Stimulated activated effector memory CD8-positive, alpha-beta T cell treated with anti-CD3 and anti-CD28 coated beads, Interleukin-12 subunit alpha, Interleukin-12 subunit beta, amount 100 ng/mL, for 72 hours (primary cell): ENCODE measurements at regions not wholly inside any gene's neighbourhood (a gene's known extent, or its start where the extent isn't known, plus 50 kb on each side); places are given as distances from the start of the nearest gene placed in this dataset.
"Not testable (repeated sequence)": the region's sequence is repeated elsewhere in the genome, so short reads cannot be mapped to it uniquely, and the experiment has no call there.

ENCODE experiments used
- ATAC-seq: fragments of 150-1000 bp; cut with Tn5 transposase; 2 replicates; pipeline ENCODE4 v1.10.0; 2021
- DNase-seq, 2 donors: peaks; one replicate each; pipeline ENCODE4 v3.0.0; 2021 to 2022; ENCODE audit warnings: low spot score in 2 of 2
- H3K27ac Mint-ChIP-seq: one replicate; pipeline ENCODE4 v1.8.0; 2022; ENCODE audit warnings: mild to moderate bottlenecking, mixed read lengths
- H3K36me3 Mint-ChIP-seq: one replicate; pipeline ENCODE4 v1.8.0; 2022; ENCODE audit warnings: mild to moderate bottlenecking, mixed read lengths
- H3K4me1 Mint-ChIP-seq: one replicate; pipeline ENCODE4 v1.8.0; 2022; ENCODE audit warnings: mixed read lengths
- H3K4me3 Mint-ChIP-seq: one replicate; pipeline ENCODE4 v1.8.0; 2022; ENCODE audit warnings: mild to moderate bottlenecking, mixed read lengths
- H3K9me3 Mint-ChIP-seq: one replicate; pipeline ENCODE4 v1.8.0; 2022; ENCODE audit warnings: mixed read lengths

GRCh38 chr2:126238251-126238650 lies 417.7 kb upstream of the GYPC start:
- Mint-ChIP-seq H3K4me1 (no peaks in the 10 kb centered on the region), H3K4me3 (no peak overlapping the region), H3K27ac (no peak overlapping the region), H3K36me3 (no peaks in the 10 kb centered on the region), H3K9me3 (no peaks in the 10 kb centered on the region)
- no peak for DNase-seq
- no peak for ATAC-seq

DNA sequence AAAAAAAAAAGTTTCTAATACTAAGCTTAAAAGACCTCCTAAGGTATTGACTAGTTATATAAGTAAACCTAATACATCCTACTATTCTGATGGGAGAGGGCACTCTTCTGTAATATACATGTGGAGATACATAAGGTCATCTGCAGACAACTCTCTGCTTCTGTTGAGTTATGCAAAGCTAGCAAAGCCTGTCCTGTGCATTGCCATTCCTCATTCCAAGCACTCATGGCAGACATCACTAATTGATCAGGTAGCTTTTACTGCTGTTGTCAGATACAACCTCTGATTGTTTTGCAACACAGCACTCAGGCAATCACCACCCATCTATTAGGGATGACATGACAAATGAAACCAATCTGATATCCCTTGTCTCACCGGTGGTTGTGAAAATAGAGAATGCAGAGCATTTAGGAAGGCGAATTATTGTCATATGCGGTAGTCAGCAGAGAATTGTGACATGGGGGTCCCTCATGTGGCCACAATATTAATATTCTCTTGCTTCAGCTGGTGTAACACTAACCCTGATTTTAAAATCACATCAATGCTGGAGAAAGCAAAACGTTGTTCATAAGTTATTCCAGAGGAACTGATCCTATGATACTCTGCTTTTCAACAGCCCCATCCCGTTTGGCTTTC lies 416.5 kb upstream of the GYPC start:
- Mint-ChIP-seq H3K4me1 (no peaks in the 10 kb centered on the region), H3K36me3 (no peaks in the 10 kb centered on the region), H3K9me3 (no peaks in the 10 kb centered on the region), H3K27ac (no peak overlapping the region), H3K4me3 (no peak overlapping the region)
- no peak for ATAC-seq
- no peak for DNase-seq

DNA sequence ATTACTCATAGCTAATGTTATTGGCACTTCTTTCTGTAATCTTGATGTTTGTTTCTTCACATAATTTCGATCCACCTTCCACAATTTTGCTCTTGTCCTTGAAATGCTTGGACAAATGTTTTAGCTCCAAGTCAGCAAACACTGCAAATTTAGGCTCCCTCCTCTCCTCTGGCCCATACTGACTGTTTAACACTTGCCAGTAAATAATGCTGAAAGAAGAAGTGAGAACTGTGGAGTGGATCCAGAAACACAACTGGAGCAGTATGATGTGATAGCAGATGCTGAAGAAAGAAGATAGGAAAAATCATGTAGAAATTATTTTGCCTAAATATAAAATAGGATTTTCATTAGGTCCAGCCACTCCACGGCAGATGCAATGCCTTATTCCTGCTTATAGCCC lies 415.0 kb upstream of the GYPC start:
- ATAC-seq (no peak), DNase-seq (no peak)
- Mint-ChIP-seq H3K27ac (no peak overlapping the region), H3K4me3 (no peak overlapping the region), H3K36me3 (no peaks in the 10 kb centered on the region), H3K4me1 (no peaks in the 10 kb centered on the region), H3K9me3 (no peaks in the 10 kb centered on the region)

DNA sequence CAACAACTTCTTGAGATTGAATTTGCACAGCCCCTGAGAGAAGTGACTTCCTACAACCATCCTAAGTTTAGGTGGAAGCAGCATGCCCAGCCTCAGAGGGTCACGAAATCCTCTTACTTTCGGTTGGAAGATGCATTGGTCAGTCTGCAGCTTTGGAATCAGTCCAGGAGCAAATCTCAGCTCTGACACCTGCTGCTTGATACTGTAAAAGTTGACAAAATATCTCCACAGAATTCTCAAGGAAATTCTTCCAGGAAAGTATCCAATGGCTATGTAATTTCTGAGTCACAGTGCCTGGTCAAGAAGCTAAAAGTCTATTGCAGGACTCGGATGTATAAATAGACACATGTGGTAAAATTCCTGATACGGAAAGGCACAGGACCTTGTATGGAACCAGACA lies 414.5 kb upstream of the GYPC start:
- Mint-ChIP-seq H3K9me3 (no peaks in the 10 kb centered on the region), H3K27ac (no peak overlapping the region), H3K4me1 (no peaks in the 10 kb centered on the region), H3K36me3 (no peaks in the 10 kb centered on the region), H3K4me3 (no peak overlapping the region)
- ATAC-seq (no peak), DNase-seq (no peak)

GRCh38 chr2:126244937-126245336 lies 411.0 kb upstream of the GYPC start:
- DNase-seq (peak in 1 of 2 donors; percentile 3), ATAC-seq (peak; percentile 34)
- Mint-ChIP-seq H3K4me3 (no peak overlapping the region), H3K36me3 (no peaks in the 10 kb centered on the region), H3K4me1 (no peaks in the 10 kb centered on the region), H3K9me3 (no peaks in the 10 kb centered on the region), H3K27ac (no peak overlapping the region)

- Mint-ChIP-seq H3K4me3 (no peak overlapping the region), H3K36me3 (no peaks in the 10 kb centered on the region), H3K27ac (no peak overlapping the region), H3K4me1 (no peaks in the 10 kb centered on the region), H3K9me3 (peaks cover 4% of the 10 kb centered on the region)
- no peak for ATAC-seq
- DNase-seq = no peak
Measured at GRCh38 chr2:126253669-126254068, 402.3 kb upstream of the GYPC start.

GRCh38 chr2:126264625-126265024 lies 391.3 kb upstream of the GYPC start:
- H3K9me3 Mint-ChIP-seq = no peaks in the 10 kb centered on the region
- H3K36me3 Mint-ChIP-seq = no peaks in the 10 kb centered on the region
- no peak overlapping the region for H3K27ac Mint-ChIP-seq
- ATAC-seq (no peak), DNase-seq (no peak)
- H3K4me3 Mint-ChIP-seq = no peak overlapping the region
- no peaks in the 10 kb centered on the region for H3K4me1 Mint-ChIP-seq

DNA sequence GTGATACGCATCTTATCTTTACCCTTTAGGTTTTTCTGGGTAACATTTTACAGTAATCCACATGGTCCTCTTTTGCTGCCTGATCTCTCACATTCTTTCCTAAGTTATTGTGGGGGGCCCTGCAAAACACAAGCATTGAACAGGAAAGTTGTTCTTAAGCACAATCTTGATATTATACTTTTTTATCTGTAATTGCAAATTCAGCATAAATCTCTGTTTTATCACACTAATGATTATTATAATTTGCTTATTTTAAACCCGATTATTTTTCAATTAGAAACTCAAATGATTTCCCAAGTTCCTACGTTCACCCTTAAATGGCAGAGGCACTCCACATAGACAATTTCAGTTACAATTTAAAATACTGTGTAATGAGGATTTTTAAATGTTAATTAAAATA lies 386.0 kb upstream of the GYPC start:
- DNase-seq (no peak), ATAC-seq (no peak)
- H3K4me1 Mint-ChIP-seq = no peaks in the 10 kb centered on the region
- H3K9me3 Mint-ChIP-seq = no peaks in the 10 kb centered on the region
- no peak overlapping the region for H3K4me3 Mint-ChIP-seq
- H3K36me3 Mint-ChIP-seq = no peaks in the 10 kb centered on the region
- H3K27ac Mint-ChIP-seq = no peak overlapping the region

DNA sequence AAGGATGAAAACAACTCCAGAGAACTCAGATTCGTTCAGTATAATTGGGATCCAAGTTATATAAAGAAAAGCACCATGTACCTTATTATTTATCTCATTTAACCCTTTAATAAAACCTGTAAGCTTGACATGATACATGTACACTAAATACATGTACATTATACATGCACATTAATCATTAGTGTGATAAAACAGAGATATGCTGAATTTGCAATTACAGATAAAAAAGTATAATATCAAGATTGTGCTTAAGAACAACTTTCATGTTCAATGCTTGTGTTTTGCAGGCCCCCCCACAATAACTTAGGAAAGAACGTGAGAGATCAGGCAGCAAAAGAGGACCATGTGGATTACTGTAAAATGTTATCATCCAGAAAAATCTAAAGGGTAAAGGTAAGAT lies 385.4 kb upstream of the GYPC start:
- ATAC-seq (no peak), DNase-seq (no peak)
- Mint-ChIP-seq H3K4me3 (no peak overlapping the region), H3K36me3 (no peaks in the 10 kb centered on the region), H3K27ac (no peak overlapping the region), H3K9me3 (no peaks in the 10 kb centered on the region), H3K4me1 (no peaks in the 10 kb centered on the region)

DNA sequence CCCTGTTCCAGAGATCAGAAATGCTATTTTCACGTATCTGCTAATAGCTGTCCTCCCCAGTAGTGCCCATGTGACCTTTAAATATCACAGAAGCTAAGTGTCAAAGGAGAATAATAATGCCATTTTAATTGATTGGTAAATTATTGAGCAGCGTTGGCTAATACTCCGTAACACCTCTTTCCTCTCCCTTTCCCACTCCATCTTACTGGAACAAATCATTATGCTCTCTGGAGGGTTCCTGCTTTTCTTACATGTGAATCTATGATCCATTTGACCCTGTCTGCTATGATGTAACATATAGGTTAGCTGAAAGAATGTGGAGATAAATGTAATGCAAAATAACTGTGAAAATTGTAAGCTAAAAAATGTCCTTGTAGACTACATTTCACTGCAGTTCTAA lies 383.6 kb upstream of the GYPC start:
- no peaks in the 10 kb centered on the region for H3K9me3 Mint-ChIP-seq
- DNase-seq (no peak), ATAC-seq (no peak)
- no peak overlapping the region for H3K27ac Mint-ChIP-seq
- H3K4me3 Mint-ChIP-seq = no peak overlapping the region
- H3K36me3 Mint-ChIP-seq = no peaks in the 10 kb centered on the region
- no peaks in the 10 kb centered on the region for H3K4me1 Mint-ChIP-seq

GRCh38 chr2:126275098-126275497 lies 380.9 kb upstream of the GYPC start:
- Mint-ChIP-seq H3K4me1 (no peaks in the 10 kb centered on the region), H3K27ac (no peak overlapping the region), H3K9me3 (no peaks in the 10 kb centered on the region), H3K36me3 (no peaks in the 10 kb centered on the region), H3K4me3 (no peak overlapping the region)
- DNase-seq = no peak
- no peak for ATAC-seq

DNA sequence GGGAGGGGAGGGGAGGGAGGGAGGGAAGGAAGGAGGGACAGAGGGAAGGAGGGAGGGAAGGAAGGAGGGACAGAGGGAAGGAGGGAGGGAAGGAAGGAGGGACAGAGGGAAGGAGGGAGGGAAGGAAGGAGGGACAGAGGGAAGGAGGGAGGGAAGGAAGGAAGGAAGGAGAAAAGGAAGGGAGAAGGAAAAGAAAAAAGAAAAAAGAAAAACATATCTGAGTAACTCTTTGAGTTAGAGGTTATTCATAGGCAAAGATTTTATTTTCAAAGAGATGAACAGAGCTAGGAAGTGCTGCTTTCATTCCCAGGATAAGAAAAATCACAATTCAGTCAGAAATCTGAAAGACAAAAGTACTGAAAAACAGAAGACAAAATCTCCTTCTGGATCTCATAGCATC lies 379.7 kb upstream of the GYPC start:
- not testable (repeated sequence) for H3K4me3 Mint-ChIP-seq, H3K9me3 Mint-ChIP-seq, DNase-seq, H3K27ac Mint-ChIP-seq, ATAC-seq, H3K36me3 Mint-ChIP-seq, H3K4me1 Mint-ChIP-seq

GRCh38 chr2:126288362-126288761 lies 367.6 kb upstream of the GYPC start:
- Mint-ChIP-seq H3K36me3 (no peaks in the 10 kb centered on the region), H3K4me3 (no peak overlapping the region), H3K9me3 (no peaks in the 10 kb centered on the region), H3K27ac (no peak overlapping the region), H3K4me1 (no peaks in the 10 kb centered on the region)
- DNase-seq (no peak), ATAC-seq (no peak)

- ATAC-seq, H3K9me3 Mint-ChIP-seq, H3K4me3 Mint-ChIP-seq, H3K27ac Mint-ChIP-seq, DNase-seq, H3K36me3 Mint-ChIP-seq, H3K4me1 Mint-ChIP-seq: not testable (repeated sequence)
Measured at GRCh38 chr2:126293962-126294361, 362.0 kb upstream of the GYPC start.

GRCh38 chr2:126299469-126299976 lies 356.4 kb upstream of the GYPC start:
- Mint-ChIP-seq H3K4me1 (no peaks in the 10 kb centered on the region), H3K4me3 (no peak overlapping the region), H3K9me3 (no peaks in the 10 kb centered on the region), H3K27ac (no peak overlapping the region), H3K36me3 (no peaks in the 10 kb centered on the region)
- ATAC-seq (no peak), DNase-seq (no peak)

DNA sequence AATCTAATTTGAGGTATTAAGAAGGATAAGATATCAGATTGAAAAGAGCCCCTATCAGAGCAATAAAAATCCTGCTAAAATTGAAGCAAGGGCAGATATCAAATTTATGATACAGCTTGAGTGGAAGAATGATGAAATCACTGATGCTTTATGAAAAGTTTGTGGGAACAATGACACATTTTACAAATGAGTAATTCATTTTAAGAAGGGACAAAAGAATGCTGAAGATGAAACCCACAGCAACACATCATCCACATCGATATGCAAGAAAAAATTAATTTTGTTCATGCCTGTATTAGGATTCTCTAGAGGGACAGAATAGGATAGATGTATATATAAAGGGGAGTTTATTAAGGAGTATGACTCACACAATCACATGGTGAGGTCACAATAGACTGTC lies 355.6 kb upstream of the GYPC start:
- no peak for DNase-seq
- no peak overlapping the region for H3K27ac Mint-ChIP-seq

GRCh38 chr2:126302043-126302442 lies 353.9 kb upstream of the GYPC start:
- no peak for ATAC-seq

More for the DNA sequence above, 355.6 kb upstream of the GYPC start:
- no peak for ATAC-seq
- Mint-ChIP-seq H3K36me3 (no peaks in the 10 kb centered on the region), H3K4me3 (no peak overlapping the region), H3K9me3 (no peaks in the 10 kb centered on the region), H3K4me1 (no peaks in the 10 kb centered on the region)

More at GRCh38 chr2:126302043-126302442, 353.9 kb upstream of the GYPC start:
- no peak overlapping the region for H3K27ac Mint-ChIP-seq
- H3K4me3 Mint-ChIP-seq = no peak overlapping the region
- no peaks in the 10 kb centered on the region for H3K9me3 Mint-ChIP-seq
- no peak for DNase-seq
- H3K36me3 Mint-ChIP-seq = no peaks in the 10 kb centered on the region
- no peaks in the 10 kb centered on the region for H3K4me1 Mint-ChIP-seq
